Activated CD4-positive, alpha-beta T cell treated with anti-CD3 and anti-CD28 coated beads, Interleukin-2, amount 10 ng/mL, durations not matched to agents 24 days and 14 days (primary cell): ENCODE measurements at regions not wholly inside any gene's neighbourhood (a gene's known extent, or its start where the extent isn't known, plus 50 kb on each side); places are given as distances from the start of the nearest gene placed in this dataset.

ENCODE experiments used
- DNase-seq: peaks from one replicate; pipeline ENCODE4 v3.0.0; 2022
- H3K27ac Mint-ChIP-seq: one replicate; pipeline ENCODE4 v1.8.0; 2022; ENCODE audit warnings: mild to moderate bottlenecking, mixed read lengths
- H3K27me3 Mint-ChIP-seq: one replicate; pipeline ENCODE4 v1.8.0; 2022; ENCODE audit warnings: mixed read lengths
- H3K36me3 Mint-ChIP-seq: one replicate; pipeline ENCODE4 v1.8.0; 2022; ENCODE audit warnings: low read depth, mild to moderate bottlenecking, mixed read lengths
- H3K4me1 Mint-ChIP-seq: one replicate; pipeline ENCODE4 v1.8.0; 2021; ENCODE audit warnings: mixed read lengths
- H3K4me3 Mint-ChIP-seq: one replicate; pipeline ENCODE4 v1.8.0; 2022; ENCODE audit warnings: mild to moderate bottlenecking, moderate library complexity, mixed read lengths
- H3K9me3 Mint-ChIP-seq: one replicate; pipeline ENCODE4 v1.8.0; 2021; ENCODE audit warnings: mixed read lengths
- intact Hi-C: fragments of 100-400 bp; cut with micrococcal nuclease; formaldehyde crosslinking; loops from one replicate; pipeline ENCODE4 v1.15.1; 2023

GRCh38 chr9:91158946-91159345, 202.8 kb downstream of the AUH start:
- H3K9me3 Mint-ChIP-seq, result peaks cover 10% of the 10 kb centered on the region
- H3K36me3 Mint-ChIP-seq, result peaks cover 45% of the 10 kb centered on the region
- H3K4me1 Mint-ChIP-seq, result peaks cover 71% of the 10 kb centered on the region
- H3K27me3 Mint-ChIP-seq, result no peaks in the 10 kb centered on the region
- peak overlapping the region; percentile 86 for H3K27ac Mint-ChIP-seq
- intact Hi-C loops, result no loop called here
- DNase-seq, result no peak
- H3K4me3 Mint-ChIP-seq, result peak overlapping the region; percentile 49

DNA sequence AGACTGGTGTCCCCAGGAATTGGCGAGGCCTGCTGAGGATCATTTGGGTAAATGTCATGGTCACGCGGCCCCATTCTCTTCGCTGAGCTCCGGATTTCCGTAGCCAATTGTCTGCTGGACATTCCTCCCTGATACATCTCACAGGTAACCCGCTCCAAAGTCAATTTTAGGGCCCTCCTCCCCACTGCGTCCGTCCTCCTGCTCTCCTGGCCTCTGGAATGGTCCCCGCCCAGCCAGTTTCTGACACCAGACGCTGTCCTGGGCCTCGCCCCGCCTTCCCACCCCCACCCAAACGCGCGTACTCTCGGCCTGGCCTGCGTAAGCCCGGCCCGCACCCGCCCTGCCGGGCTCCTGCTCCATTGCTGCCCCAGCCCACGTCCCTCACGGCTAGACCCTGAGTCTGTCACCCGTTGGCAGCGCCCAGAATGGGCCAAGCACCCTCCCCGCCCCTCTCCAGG, 202.0 kb downstream of the AUH start:
- Mint-ChIP-seq H3K4me3 (peak overlapping the region; percentile 49), H3K27ac (peak overlapping the region; percentile 86), H3K27me3 (no peaks in the 10 kb centered on the region), H3K4me1 (peaks cover 72% of the 10 kb centered on the region), H3K36me3 (peaks cover 40% of the 10 kb centered on the region), H3K9me3 (peaks cover 5% of the 10 kb centered on the region)
- DNase-seq, result no peak
- intact Hi-C loops, result loop anchor here (5.0 kb wide), 1 partner anchor 93 kb away; no protein-coding TSS in a partner anchor

- intact Hi-C loops, result loop anchor here (5.0 kb wide), 1 partner anchor 92 kb away; no protein-coding TSS in a partner anchor
These were observed 201.5 kb downstream of the AUH start for GRCh38 chr9:91160181-91160580.

GRCh38 chr9:91160599-91161464, 200.9 kb downstream of the AUH start:
- H3K9me3 Mint-ChIP-seq, result peaks cover 4% of the 10 kb centered on the region
- DNase-seq, result peak; percentile 55
- H3K36me3 Mint-ChIP-seq, result peaks cover 31% of the 10 kb centered on the region
- peaks cover 74% of the 10 kb centered on the region for H3K4me1 Mint-ChIP-seq
- H3K4me3 Mint-ChIP-seq, result peak overlapping the region; percentile 81
- peak overlapping the region; percentile 98 for H3K27ac Mint-ChIP-seq
- no peaks in the 10 kb centered on the region for H3K27me3 Mint-ChIP-seq
- intact Hi-C loops, result loop anchor here (5.0 kb wide), 1 partner anchor 91 kb away; no protein-coding TSS in a partner anchor

More at GRCh38 chr9:91160181-91160580, 201.5 kb downstream of the AUH start:
- Mint-ChIP-seq H3K4me1 (peaks cover 73% of the 10 kb centered on the region), H3K36me3 (peaks cover 37% of the 10 kb centered on the region), H3K27ac (no peak overlapping the region), H3K27me3 (no peaks in the 10 kb centered on the region), H3K4me3 (no peak overlapping the region), H3K9me3 (peaks cover 4% of the 10 kb centered on the region)
- DNase-seq, result no peak

- H3K4me1 Mint-ChIP-seq, result peaks cover 72% of the 10 kb centered on the region
- intact Hi-C loops, result loop anchor here (1.0 to 5.0 kb wide), 2 partner anchors 10 to 91 kb away; no protein-coding TSS in a partner anchor
- peaks cover 23% of the 10 kb centered on the region for H3K36me3 Mint-ChIP-seq
These were observed 200.0 kb downstream of the AUH start for GRCh38 chr9:91161465-91162300.

DNA sequence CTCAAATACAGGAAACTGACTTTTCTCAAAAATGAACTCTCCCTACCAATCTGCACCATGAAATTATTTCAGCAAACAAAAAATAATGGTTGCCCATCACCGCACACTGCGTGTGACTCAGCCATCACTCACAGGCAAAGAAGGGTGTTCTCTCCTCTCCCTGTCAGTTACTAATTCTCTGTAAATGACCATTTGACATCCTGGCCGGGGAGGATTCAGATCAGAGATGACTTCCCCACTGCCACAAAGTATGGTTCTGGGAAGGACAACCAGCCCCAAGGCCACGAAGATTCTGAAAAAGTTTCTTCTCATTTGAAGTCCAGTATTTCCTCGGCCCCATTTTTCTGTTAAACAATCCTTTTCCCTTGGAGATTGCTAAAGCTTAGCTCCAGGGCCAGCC, 199.4 kb downstream of the AUH start:
- H3K36me3 Mint-ChIP-seq, result peaks cover 20% of the 10 kb centered on the region
- intact Hi-C loops, result loop anchor here (1.0 to 5.0 kb wide), 2 partner anchors 11 to 90 kb away; no protein-coding TSS in a partner anchor
- peak overlapping the region; percentile 81 for H3K4me3 Mint-ChIP-seq
- H3K9me3 Mint-ChIP-seq, result no peaks in the 10 kb centered on the region
- H3K27ac Mint-ChIP-seq, result peak overlapping the region; percentile 98
- peaks cover 70% of the 10 kb centered on the region for H3K4me1 Mint-ChIP-seq
- DNase-seq, result peak; percentile 77
- H3K27me3 Mint-ChIP-seq, result no peaks in the 10 kb centered on the region

More at GRCh38 chr9:91161465-91162300, 200.0 kb downstream of the AUH start:
- Mint-ChIP-seq H3K27me3 (no peaks in the 10 kb centered on the region), H3K27ac (peak overlapping the region; percentile 98), H3K9me3 (peaks cover 3% of the 10 kb centered on the region), H3K4me3 (peak overlapping the region; percentile 81)
- peak; percentile 64 for DNase-seq

GRCh38 chr9:91162784-91163443, 198.8 kb downstream of the AUH start:
- intact Hi-C loops, result loop anchor here (1.0 to 5.0 kb wide), 2 partner anchors 12 to 89 kb away; no protein-coding TSS in a partner anchor
- H3K4me1 Mint-ChIP-seq, result peaks cover 70% of the 10 kb centered on the region
- H3K27ac Mint-ChIP-seq, result peak overlapping the region; percentile 98
- H3K4me3 Mint-ChIP-seq, result peak overlapping the region; percentile 81
- H3K9me3 Mint-ChIP-seq, result no peaks in the 10 kb centered on the region
- peaks cover 19% of the 10 kb centered on the region for H3K36me3 Mint-ChIP-seq
- no peaks in the 10 kb centered on the region for H3K27me3 Mint-ChIP-seq
- peak; percentile 92 for DNase-seq

DNA sequence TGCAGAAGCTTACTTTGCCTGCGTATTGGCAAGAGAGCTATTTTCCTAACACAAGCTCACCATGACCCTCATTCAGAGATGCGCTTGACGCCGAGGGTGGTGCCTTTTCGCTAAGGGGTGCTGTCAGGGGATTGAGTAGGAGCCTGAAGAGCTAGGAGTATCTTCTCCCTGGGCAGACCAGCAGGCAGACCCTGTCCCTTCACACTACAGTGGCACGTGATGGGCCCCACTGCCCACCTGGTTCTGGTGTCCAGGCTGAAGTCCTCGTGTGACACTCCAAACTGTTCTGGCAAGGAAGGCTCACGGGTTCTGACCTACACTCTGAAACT, 198.3 kb downstream of the AUH start:
- peak overlapping the region; percentile 98 for H3K27ac Mint-ChIP-seq
- H3K27me3 Mint-ChIP-seq, result no peaks in the 10 kb centered on the region
- no peaks in the 10 kb centered on the region for H3K9me3 Mint-ChIP-seq
- peaks cover 66% of the 10 kb centered on the region for H3K4me1 Mint-ChIP-seq
- intact Hi-C loops, result loop anchor here (5.0 kb wide), 1 partner anchor 89 kb away; no protein-coding TSS in a partner anchor
- H3K4me3 Mint-ChIP-seq, result peak overlapping the region; percentile 81
- peaks cover 16% of the 10 kb centered on the region for H3K36me3 Mint-ChIP-seq
- no peak for DNase-seq

DNA sequence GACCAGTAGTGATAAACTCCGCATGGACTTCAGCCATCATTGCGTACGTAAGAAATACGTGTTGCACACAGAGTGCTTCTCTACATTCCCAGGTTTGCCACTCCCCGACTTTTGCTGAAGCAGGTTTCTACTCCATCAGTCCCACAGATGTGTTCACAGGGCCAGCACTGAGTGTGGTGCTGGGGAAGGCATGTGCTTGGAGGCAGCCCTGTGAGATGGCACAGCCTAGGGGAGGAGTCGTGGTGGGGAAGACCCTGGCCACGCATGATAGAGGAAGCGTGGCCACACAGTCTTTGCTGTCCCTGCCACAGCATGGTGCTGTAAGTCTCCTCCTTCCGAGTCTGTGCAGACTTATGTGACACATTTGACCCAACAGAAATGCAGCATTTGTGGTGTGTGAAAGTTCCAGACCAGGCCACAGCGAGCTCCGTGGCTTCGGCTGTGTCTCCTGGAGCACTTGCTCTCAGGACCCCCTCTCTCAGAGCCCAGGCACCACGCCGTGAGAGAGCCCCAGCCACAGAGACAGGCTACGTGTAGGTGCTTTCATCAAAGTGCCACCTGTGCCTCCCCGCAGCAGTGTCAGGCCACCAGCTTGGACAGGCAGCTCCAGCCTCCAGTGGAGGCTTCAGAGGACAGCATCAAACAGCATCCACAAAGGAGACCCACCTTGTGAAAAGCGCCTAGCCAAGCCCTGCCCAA, 197.8 kb downstream of the AUH start:
- H3K27ac Mint-ChIP-seq, result peak overlapping the region; percentile 98
- no peaks in the 10 kb centered on the region for H3K9me3 Mint-ChIP-seq
- peak; percentile 83 for DNase-seq
- intact Hi-C loops, result loop anchor here (1.0 to 5.0 kb wide), 3 partner anchors 14 to 88 kb away; no protein-coding TSS in a partner anchor
- no peaks in the 10 kb centered on the region for H3K27me3 Mint-ChIP-seq
- peaks cover 14% of the 10 kb centered on the region for H3K36me3 Mint-ChIP-seq
- H3K4me3 Mint-ChIP-seq, result peak overlapping the region; percentile 81
- H3K4me1 Mint-ChIP-seq, result peaks cover 63% of the 10 kb centered on the region
